Hematopoietic multipotent progenitor cell (in vitro differentiated cells): ENCODE measurements at regions not wholly inside any gene's neighbourhood (a gene's known extent, or its start where the extent isn't known, plus 50 kb on each side); places are given as distances from the start of the nearest gene placed in this dataset.
"Not testable (repeated sequence)": the region's sequence is repeated elsewhere in the genome, so short reads cannot be mapped to it uniquely, and the experiment has no call there.

ENCODE experiments used
- DNase-seq, 3 donors: peaks; one replicate each; pipeline ENCODE4 v3.0.0-alpha.2; 2011 to 2015; ENCODE audit warnings: low read depth in 2 of 3, low spot score in 2 of 3

- DNase-seq = not testable (repeated sequence)
These were observed 189.1 kb downstream of the FOXD4L6 start for GRCh38 chr9:40939201-40939887.

- DNase-seq = no peak
These were observed 193.1 kb downstream of the FOXD4L6 start for GRCh38 chr9:40935336-40935735.

- not testable (repeated sequence) for DNase-seq
These were observed 194.0 kb downstream of the FOXD4L6 start for GRCh38 chr9:40934480-40934879.

- DNase-seq = not testable (repeated sequence)
These were observed 198.1 kb downstream of the FOXD4L6 start for GRCh38 chr9:40930426-40930825.

GRCh38 chr9:40929488-40929845 is 199.0 kb downstream of the FOXD4L6 start:
- DNase-seq = not testable (repeated sequence)

DNA sequence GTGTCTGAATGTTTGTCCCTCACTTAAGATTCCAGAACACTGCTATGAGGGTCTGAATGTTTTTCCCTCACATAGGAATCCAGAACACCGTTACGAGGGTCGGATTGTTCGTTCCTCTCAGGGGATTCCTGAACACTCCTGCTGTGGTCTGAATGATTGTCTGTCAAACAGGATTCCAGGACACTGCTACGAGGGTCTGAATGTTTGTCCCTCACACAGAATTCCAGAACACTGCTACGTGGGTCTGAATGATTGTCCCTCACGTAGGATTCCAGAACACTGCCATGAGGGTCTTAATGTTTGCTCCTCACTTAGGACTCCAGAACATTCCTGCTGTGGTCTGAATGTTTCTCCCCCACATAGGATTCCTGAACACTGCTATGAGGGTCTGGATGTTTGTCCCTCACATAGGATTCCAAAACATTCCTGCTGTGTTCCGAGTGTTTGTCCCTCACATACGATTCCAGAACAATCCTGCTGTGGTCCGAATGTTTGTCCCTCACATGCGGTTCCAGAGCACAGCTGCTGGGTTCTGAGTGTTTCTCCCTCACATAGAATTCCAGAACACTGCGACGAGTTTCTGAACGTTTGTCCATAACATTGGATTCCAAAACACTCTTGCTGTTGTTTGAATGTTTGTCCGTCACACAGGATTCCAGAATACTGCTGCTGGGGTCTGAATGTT is 199.5 kb downstream of the FOXD4L6 start:
- DNase-seq = no peak

DNA sequence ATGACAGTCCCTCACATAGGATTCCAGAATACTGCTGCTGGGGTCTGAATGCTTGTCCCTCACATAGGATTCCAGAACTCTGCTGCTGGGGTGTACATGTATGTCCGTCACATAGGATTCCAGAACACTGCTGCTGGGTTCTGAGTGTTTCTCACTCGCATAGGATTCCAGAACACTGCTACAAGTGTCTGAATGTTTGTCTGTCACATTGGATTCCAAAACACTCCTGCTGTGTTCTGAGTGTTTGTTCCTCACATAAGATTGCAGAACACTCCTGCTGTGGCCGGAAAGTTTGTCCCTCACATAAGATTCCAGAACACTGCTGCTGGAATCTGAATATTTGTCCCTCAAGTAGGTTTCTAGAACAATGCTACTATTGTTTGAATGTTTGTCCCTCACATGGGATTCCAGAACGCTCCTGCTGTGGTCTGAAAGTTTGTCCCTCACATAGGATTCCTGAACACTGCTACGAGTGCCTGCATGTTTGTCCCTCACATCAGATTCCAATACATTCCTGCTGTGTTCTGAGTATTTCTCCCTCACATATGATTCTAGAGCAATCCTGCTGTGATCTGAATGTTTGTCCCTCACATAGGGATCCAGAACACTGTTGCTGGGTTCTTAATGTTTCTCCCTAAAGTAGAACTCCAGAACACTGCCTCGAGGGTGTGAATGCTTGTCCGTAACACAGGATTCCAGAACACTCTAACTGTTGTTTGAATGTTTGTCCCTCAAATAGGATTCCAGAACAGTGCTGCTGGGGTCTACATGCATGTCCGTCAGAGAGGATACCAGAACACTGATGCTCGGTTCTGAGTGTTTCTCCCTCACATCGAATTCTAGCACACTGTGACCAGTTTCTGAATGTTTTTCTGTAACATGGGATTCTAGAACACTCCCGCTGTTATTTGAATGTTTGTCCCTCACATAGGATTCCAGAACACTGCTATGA is 200.4 kb downstream of the FOXD4L6 start:
- no peak for DNase-seq

DNA sequence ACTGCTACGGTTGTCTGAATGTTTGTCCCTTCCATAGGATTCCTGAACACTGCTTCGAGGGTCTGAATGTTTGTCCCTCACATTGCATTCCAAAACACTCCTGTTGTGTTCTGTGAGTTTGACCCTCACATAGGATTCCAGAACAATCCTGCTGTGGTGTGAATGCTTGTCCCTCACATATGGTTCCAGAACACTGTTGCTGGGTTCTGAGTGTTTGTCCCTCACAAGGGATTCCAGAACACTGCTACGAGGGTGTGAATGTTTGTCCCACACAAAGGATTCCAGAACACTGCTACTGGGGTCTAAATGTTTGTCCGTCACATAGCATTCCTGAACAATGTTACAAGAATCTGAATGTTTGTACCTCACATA is 201.2 kb downstream of the FOXD4L6 start:
- DNase-seq = no peak

- no peak for DNase-seq
These were observed 201.8 kb downstream of the FOXD4L6 start for GRCh38 chr9:40926404-40927259.

- no peak for DNase-seq
These were observed 203.3 kb downstream of the FOXD4L6 start for GRCh38 chr9:40925149-40925548.

- not testable (repeated sequence) for DNase-seq
These were observed 212.1 kb downstream of the FOXD4L6 start for GRCh38 chr9:40916399-40916783.

- DNase-seq = not testable (repeated sequence)
These were observed 212.7 kb downstream of the FOXD4L6 start for GRCh38 chr9:40915660-40916398.

DNA sequence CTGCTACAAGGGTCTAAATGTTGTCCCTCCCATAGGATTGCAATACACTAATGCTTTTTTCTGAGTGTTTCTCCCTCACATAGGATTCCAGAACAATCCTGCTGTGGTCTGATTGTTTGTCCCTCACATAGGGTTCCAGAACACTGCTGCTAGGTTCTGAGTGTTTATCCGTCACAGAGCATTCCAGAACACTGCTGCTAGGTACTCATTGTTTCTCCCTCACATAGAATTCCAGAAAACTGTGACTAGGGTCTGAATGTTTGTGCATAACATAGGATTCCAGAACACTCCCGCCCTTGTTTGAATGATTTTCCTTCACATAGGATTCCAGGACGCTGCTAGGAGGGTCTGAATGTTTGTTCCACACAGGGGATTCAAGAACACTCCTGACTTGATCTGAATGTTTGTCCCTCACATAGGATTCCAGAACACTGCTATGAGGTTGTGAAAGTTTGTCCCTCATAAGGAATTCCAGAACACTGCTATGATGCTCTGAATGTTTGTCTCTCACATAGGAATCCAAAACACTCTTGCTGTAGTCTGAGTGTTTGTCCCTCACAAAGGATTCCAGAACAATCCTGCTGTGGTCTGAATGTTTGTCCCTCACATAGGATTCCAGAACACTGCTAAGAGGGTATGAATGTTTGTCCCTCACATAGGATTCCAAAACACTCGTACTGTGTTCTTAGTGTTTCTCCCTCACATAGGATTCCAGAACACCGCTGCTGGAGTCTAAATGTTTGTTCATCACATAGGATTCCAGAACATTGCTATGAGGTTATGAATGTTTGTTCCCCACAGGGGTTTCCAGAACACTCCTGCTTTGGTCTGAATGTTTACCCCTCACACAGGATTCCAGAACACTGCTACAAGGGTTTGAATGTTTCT is 213.5 kb downstream of the FOXD4L6 start:
- DNase-seq = no peak

- DNase-seq = no peak
These were observed 214.4 kb downstream of the FOXD4L6 start for GRCh38 chr9:40913928-40914673.

DNA sequence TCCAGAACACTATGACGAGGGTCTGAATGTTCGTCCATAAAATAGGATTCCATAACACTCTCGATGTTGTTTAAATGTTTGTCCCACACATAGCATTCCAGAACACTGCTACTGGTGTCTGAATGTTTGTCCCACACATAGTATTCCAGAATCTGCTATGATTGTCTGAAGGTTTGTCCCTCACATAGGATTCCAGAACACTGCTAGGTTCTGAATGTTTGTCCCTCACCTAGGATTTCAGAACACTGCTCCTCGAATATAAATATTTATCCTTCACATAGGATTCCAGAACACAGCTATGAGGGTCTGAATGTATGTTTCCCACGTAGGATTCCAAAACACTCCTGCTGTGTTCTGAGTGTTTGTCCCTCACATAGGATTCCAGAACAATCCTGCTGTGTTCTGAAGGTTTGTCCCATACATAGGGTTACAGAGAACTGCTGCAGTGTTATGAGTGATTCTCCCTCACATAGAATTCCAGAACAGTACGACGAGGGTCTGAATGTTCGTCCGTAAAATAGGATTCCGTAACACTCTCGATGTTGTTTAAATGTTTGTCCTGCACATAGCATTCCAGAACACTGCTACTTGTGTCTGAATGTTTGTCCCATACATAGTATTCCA is 215.3 kb downstream of the FOXD4L6 start:
- no peak for DNase-seq

GRCh38 chr9:40912679-40913078 is 215.8 kb downstream of the FOXD4L6 start:
- DNase-seq = not testable (repeated sequence)

GRCh38 chr9:40911647-40912046 is 216.8 kb downstream of the FOXD4L6 start:
- DNase-seq = no peak

GRCh38 chr9:40910995-40911394 is 217.5 kb downstream of the FOXD4L6 start:
- not testable (repeated sequence) for DNase-seq
